Kidney (tissue), 13 donors: ENCODE measurements at regions not wholly inside any gene's neighbourhood (a gene's known extent, or its start where the extent isn't known, plus 50 kb on each side); places are given as distances from the start of the nearest gene placed in this dataset.

Experiments
- DNase-seq, 5 donors: peaks; one replicate each; pipeline ENCODE4 v3.0.0-alpha.2; 2013 to 2020
- FAIRE-seq: peaks from 2 replicates; lab custom pipeline; 2012; peaks lifted over from hg19 to GRCh38; lab: Jason Lieb, UNC
- H3K27ac ChIP-seq, 2 donors: one replicate each; pipeline ENCODE4 v1.7.0; 2013; ENCODE audit warnings: low read depth in 2 of 2, low read length in 2 of 2, inconsistent platforms in 1 of 2
- H3K27me3 ChIP-seq: one replicate; pipeline ENCODE4 v1.7.1; 2013; ENCODE audit warnings: low read length, inconsistent platforms; ENCODE audit not compliant: control insufficient read depth, insufficient read depth
- H3K36me3 ChIP-seq, 3 donors: one replicate each; pipeline versions ENCODE4 v1.7.0 to v1.7.1; 2013; ENCODE audit warnings: low read length in 3 of 3, control low read depth in 1 of 3, inconsistent platforms in 1 of 3; ENCODE audit not compliant: insufficient read depth in 3 of 3, control insufficient read depth in 2 of 3
- H3K4me1 ChIP-seq, 3 donors: one replicate each; pipeline versions ENCODE4 v1.7.0 to v1.7.1; 2013; ENCODE audit warnings: low read length in 3 of 3, inconsistent platforms in 1 of 3, low read depth in 1 of 3; ENCODE audit not compliant: control insufficient read depth in 2 of 3, insufficient read depth in 2 of 3
- H3K4me3 ChIP-seq, 3 donors: one replicate each; pipeline versions ENCODE4 v1.7.0 to v1.8.1; 2013; ENCODE audit warnings: low read length in 3 of 3, control low read depth in 1 of 3, inconsistent platforms in 1 of 3
- H3K9ac ChIP-seq, 3 donors: one replicate each; pipeline versions ENCODE4 v1.7.0 to v1.7.1; 2013; ENCODE audit warnings: low read length in 3 of 3, control low read depth in 1 of 3, inconsistent platforms in 1 of 3
- H3K9me3 ChIP-seq, 3 donors: one replicate each; pipeline versions ENCODE4 v1.7.0 to v1.7.1; 2013; ENCODE audit warnings: low read length in 3 of 3, control low read depth in 1 of 3, inconsistent platforms in 1 of 3; ENCODE audit not compliant: control insufficient read depth in 2 of 3, insufficient read depth in 1 of 3
- CTCF ChIP-seq: IDR thresholded peaks from 3 replicates; pipeline ENCODE4 v1.5.1; 2012; ENCODE audit warnings: mild to moderate bottlenecking, moderate library complexity, borderline replicate concordance; ENCODE audit not compliant: insufficient read depth; ENCODE audit errors: extremely low read depth
- intact Hi-C: fragments of 100-400 bp; cut with DNase I; formaldehyde crosslinking; loops from one replicate; pipeline ENCODE4 v1.11.1; 2022
- donor health status: control.
- donor health status: control.
- donor health status: control.
- donor health status: control.
- donor health status: control.
- donor health status: DM: yes; HTN: yes; CAD: no.
- donor health status: Normal renal cell carcinoma (clear cell type).

DNA sequence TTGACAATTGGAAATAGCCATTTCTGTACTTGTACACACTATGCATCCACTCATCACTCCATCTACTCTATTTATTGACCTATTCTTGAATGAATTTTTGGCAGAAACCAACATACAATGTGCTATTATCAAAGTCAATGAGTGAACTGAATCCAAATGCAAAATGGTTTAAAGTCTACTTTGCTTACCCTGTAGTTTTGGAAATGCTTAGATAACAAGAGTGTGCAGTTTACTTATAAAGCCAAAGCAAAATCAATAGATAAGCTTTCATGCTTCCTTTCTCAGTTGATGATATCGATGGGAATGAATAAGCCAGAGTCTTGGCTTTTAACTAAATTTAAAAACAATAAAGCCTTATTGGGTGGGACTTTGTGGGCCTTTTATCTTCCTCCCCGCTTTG is 58.9 kb upstream of the SPANXB1 start:
- Histone ChIP-seq H3K27ac (no peak overlapping the region), H3K36me3 (no peaks in the 10 kb centered on the region), H3K9me3 (no peaks in the 10 kb centered on the region), H3K4me3 (no peak overlapping the region), H3K9ac (no peak overlapping the region), H3K4me1 (no peaks in the 10 kb centered on the region), H3K27me3 (no peaks in the 10 kb centered on the region)
- FAIRE-seq (no peak), DNase-seq (no peak)
- intact Hi-C loops, result no loop called here
- TF ChIP-seq CTCF, result no peak

GRCh38 chrX:140944710-140945109 is 57.7 kb upstream of the SPANXB1 start:
- no peak for DNase-seq
- no peaks in the 10 kb centered on the region for H3K27me3 ChIP-seq
- no peaks in the 10 kb centered on the region for H3K4me1 ChIP-seq
- intact Hi-C loops, result no loop called here
- H3K36me3 ChIP-seq, result no peaks in the 10 kb centered on the region
- H3K4me3 ChIP-seq, result no peak overlapping the region
- H3K27ac ChIP-seq, result no peak overlapping the region
- H3K9me3 ChIP-seq, result no peaks in the 10 kb centered on the region
- H3K9ac ChIP-seq, result no peak overlapping the region
- no peak for FAIRE-seq
- no peak for TF ChIP-seq CTCF

DNA sequence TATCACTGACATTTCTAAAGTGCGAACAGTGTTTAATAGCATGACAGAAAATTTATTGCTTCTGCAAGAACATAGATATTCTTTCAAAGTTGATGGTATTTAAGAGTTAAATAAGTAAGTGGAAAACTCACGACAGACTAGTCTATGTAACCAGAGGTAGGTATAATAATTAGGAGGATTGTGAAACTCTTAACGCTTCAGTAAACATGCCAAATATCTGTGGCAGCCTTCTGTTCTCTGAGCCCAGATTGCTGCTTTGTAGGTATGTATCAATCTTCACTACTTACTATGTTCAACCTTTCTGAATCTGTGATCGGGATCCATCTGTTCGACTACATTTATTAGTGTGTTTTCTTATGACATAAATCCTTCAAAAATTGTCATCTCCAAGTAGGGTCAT is 53.6 kb upstream of the SPANXB1 start:
- no peak overlapping the region for H3K4me3 ChIP-seq
- no peaks in the 10 kb centered on the region for H3K27me3 ChIP-seq
- H3K36me3 ChIP-seq, result no peaks in the 10 kb centered on the region
- FAIRE-seq, result no peak
- no peak for DNase-seq
- TF ChIP-seq CTCF, result no peak
- no peaks in the 10 kb centered on the region for H3K9me3 ChIP-seq
- H3K27ac ChIP-seq, result no peak overlapping the region
- H3K4me1 ChIP-seq, result no peaks in the 10 kb centered on the region
- no peak overlapping the region for H3K9ac ChIP-seq
- intact Hi-C loops, result no loop called here

DNA sequence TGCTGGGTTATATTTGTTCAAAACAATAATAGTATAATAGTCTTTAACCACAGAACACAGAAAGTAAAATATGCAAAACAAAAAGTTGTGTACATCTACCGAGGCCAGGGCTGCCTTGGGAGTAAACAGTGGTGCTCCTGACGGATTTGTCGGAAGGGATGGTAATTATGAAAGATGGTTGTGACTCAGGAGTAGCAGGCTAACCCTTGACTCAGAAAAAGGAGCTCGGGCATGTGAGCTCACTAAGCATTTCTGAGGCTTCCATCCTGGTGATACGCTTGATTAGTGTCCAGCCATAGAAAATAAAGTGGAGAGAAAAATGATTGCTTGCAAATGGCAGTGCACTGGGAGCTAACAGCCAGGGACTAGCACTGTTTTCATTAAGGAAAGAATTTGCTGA is 53.2 kb upstream of the SPANXB1 start:
- intact Hi-C loops, result no loop called here
- no peak for TF ChIP-seq CTCF
- Histone ChIP-seq H3K36me3 (no peaks in the 10 kb centered on the region), H3K9me3 (no peaks in the 10 kb centered on the region), H3K27ac (no peak overlapping the region), H3K27me3 (no peaks in the 10 kb centered on the region), H3K4me1 (no peaks in the 10 kb centered on the region), H3K4me3 (no peak overlapping the region), H3K9ac (no peak overlapping the region)
- DNase-seq (peak in 1 of 5 donors; percentile 7), FAIRE-seq (no peak)
